Smooth muscle cell (in vitro differentiated cells): ENCODE measurements at regions not wholly inside any gene's neighbourhood (a gene's known extent, or its start where the extent isn't known, plus 50 kb on each side); places are given as distances from the start of the nearest gene placed in this dataset.

Experiments
- DNase-seq: peaks from one replicate; lab custom pipeline; 2025; ENCODE audit not compliant: unreplicated experiment; lab: John Stamatoyannopoulos, UW
- H2AFZ ChIP-seq: fragments of 200-600 bp; sonication (generic); 2 replicates; pipeline ENCODE4 v1.6.0; 2016; ENCODE audit warnings: antibody characterized with exemption, low read depth, mild to moderate bottlenecking
- H3F3A ChIP-seq: fragments of 200-600 bp; sonication (generic); 2 replicates; pipeline ENCODE4 v1.6.0; 2017; ENCODE audit warnings: antibody characterized with exemption, low read depth
- H3K27ac ChIP-seq: fragments of 200-600 bp; sonication (generic); 2 replicates; pipeline ENCODE4 v1.5.1; 2016; ENCODE audit warnings: low read depth, mild to moderate bottlenecking
- H3K27me3 ChIP-seq: fragments of 200-600 bp; sonication (generic); 2 replicates; pipeline ENCODE4 v1.6.1; 2016; ENCODE audit warnings: low read depth, mild to moderate bottlenecking
- H3K36me3 ChIP-seq: fragments of 200-600 bp; sonication (generic); 2 replicates; pipeline ENCODE4 v1.5.1; 2016; ENCODE audit warnings: low read depth
- H3K4me1 ChIP-seq: fragments of 200-600 bp; sonication (generic); 2 replicates; pipeline ENCODE4 v1.5.1; 2016; ENCODE audit warnings: low read depth
- H3K4me2 ChIP-seq: fragments of 200-600 bp; sonication (generic); 2 replicates; pipeline ENCODE4 v1.6.0; 2016; ENCODE audit warnings: mild to moderate bottlenecking
- H3K4me3 ChIP-seq: fragments of 200-600 bp; sonication (generic); 2 replicates; pipeline ENCODE4 v1.5.1; 2016; ENCODE audit warnings: mild to moderate bottlenecking
- H3K79me2 ChIP-seq: fragments of 200-600 bp; sonication (generic); 2 replicates; pipeline ENCODE4 v1.6.0; 2016; ENCODE audit warnings: low read depth, mild to moderate bottlenecking
- H3K9ac ChIP-seq: fragments of 200-600 bp; sonication (generic); 2 replicates; pipeline ENCODE4 v1.6.0; 2016; ENCODE audit warnings: low read depth
- H3K9me3 ChIP-seq: fragments of 200-600 bp; sonication (generic); replicated peaks from 2 replicates; pipeline ENCODE4 v1.5.1; 2016; ENCODE audit warnings: low read depth
- H4K20me1 ChIP-seq: fragments of 200-600 bp; sonication (generic); 2 replicates; pipeline ENCODE4 v1.6.0; 2016; ENCODE audit warnings: low read depth
- CTCF ChIP-seq: fragments of 200-600 bp; sonication (generic); IDR thresholded peaks from 2 replicates; pipeline ENCODE4 v1.5.1; 2017; ENCODE audit warnings: borderline replicate concordance, mild to moderate bottlenecking, antibody characterized with exemption; ENCODE audit not compliant: insufficient read depth, poor library complexity, severe bottlenecking
- WGBS: methylation state at CpG from one replicate; pipeline ENCODE4 v1.1.7; 2016; ENCODE audit warnings: low lambda C conversion rate; 5-methylcytosine and 5-hydroxymethylcytosine counted together

GRCh38 chr21:35171385-35171784 lies 122.3 kb upstream of the RUNX1 start:
- TF ChIP-seq CTCF: no peak
- H3K27me3 ChIP-seq: no peaks in the 10 kb centered on the region
- H3K9ac ChIP-seq: no peak overlapping the region
- H2AFZ ChIP-seq: no peak overlapping the region
- no peaks in the 10 kb centered on the region for H3F3A ChIP-seq
- WGBS: 75% methylated on average over 5 of the region's 5 CpGs
- H3K4me3 ChIP-seq: no peak overlapping the region
- H3K4me2 ChIP-seq: no peak overlapping the region
- no peaks in the 10 kb centered on the region for H3K9me3 ChIP-seq
- peaks cover 7% of the 10 kb centered on the region for H3K4me1 ChIP-seq
- no peak for DNase-seq
- H3K36me3 ChIP-seq: no peaks in the 10 kb centered on the region
- H3K27ac ChIP-seq: no peak overlapping the region
- H4K20me1 ChIP-seq: no peaks in the 10 kb centered on the region
- no peaks in the 10 kb centered on the region for H3K79me2 ChIP-seq

DNA sequence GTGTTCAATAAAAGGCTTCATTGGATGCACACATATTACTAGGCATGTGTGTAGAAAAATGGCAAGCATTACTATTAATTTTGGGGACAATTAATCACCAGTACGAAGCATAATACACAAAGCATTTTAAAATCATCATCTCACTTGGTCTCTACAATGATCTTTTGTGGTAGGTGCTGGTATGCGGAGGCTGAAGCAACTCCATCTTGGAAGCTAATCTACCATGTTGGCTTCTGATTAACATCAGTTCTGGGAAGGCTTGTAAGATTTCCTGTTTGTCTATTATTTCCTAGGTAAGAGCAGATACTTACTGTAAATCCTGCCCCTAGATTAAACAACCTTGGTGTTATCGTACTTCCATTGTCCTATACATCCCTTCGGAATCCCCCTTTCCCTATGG lies 121.7 kb upstream of the RUNX1 start:
- H3F3A ChIP-seq: no peaks in the 10 kb centered on the region
- H2AFZ ChIP-seq: no peak overlapping the region
- H3K36me3 ChIP-seq: no peaks in the 10 kb centered on the region
- TF ChIP-seq CTCF: no peak
- H3K27ac ChIP-seq: no peak overlapping the region
- no peaks in the 10 kb centered on the region for H3K27me3 ChIP-seq
- no peaks in the 10 kb centered on the region for H4K20me1 ChIP-seq
- WGBS: 96% methylated on average over 4 of the region's 4 CpGs
- H3K79me2 ChIP-seq: no peaks in the 10 kb centered on the region
- DNase-seq: no peak
- no peaks in the 10 kb centered on the region for H3K9me3 ChIP-seq
- H3K4me2 ChIP-seq: no peak overlapping the region
- peaks cover 7% of the 10 kb centered on the region for H3K4me1 ChIP-seq
- no peak overlapping the region for H3K9ac ChIP-seq
- H3K4me3 ChIP-seq: no peak overlapping the region

- WGBS: 91% methylated on average over 1 of the region's 1 CpG
Measured at GRCh38 chr21:35170244-35170643, 121.1 kb upstream of the RUNX1 start.

More at GRCh38 chr21:35170244-35170643, 121.1 kb upstream of the RUNX1 start:
- H3K4me3 ChIP-seq: no peak overlapping the region
- H3K9ac ChIP-seq: no peak overlapping the region
- H3K27me3 ChIP-seq: no peaks in the 10 kb centered on the region
- no peak overlapping the region for H3K4me2 ChIP-seq
- no peaks in the 10 kb centered on the region for H4K20me1 ChIP-seq
- H3K79me2 ChIP-seq: no peaks in the 10 kb centered on the region
- H3K27ac ChIP-seq: no peak overlapping the region
- no peak overlapping the region for H2AFZ ChIP-seq
- H3K36me3 ChIP-seq: no peaks in the 10 kb centered on the region
- H3K4me1 ChIP-seq: peaks cover 7% of the 10 kb centered on the region
- H3K9me3 ChIP-seq: no peaks in the 10 kb centered on the region
- H3F3A ChIP-seq: no peaks in the 10 kb centered on the region
- no peak for TF ChIP-seq CTCF
- no peak for DNase-seq
